ENCODE measurements at regions not wholly inside any gene's neighbourhood (a gene's known extent, or its start where the extent isn't known, plus 50 kb on each side); places are given as distances from the start of the nearest gene placed in this dataset.

DNA sequence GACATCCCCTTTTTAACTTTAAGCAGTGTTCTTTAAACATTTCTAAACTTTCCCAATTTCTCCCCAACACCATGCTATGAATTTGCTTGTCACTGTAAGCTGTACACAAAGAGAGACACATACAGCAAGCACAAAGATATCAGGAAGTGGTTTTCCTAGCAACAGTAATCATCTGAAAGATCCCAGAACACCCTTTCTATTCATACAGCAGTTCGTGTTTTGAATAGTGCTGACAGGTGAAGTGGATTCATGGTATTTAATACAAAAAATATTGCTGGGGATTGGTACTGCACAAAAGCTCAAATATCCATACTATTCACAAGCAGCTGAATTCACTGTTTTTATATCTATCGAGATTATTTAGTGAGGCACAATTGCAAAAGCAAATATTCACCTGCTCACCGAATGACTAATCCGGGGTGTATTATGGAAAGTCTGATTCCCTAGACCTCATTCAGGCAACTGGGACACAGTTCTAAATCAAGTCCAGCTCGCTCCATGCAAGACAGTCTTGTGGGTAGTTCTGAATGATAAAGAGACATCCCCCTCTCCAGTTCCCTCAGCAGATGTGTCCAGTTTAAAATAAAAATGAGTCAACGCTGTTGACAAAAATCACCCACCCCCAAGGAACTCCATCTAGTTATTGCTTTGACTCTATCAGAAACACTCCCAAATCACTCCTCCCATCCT is 107.1 kb upstream of the TSHZ2 start:
- DNase-seq (ENCODE audit: low spot score), result no peak

DNA sequence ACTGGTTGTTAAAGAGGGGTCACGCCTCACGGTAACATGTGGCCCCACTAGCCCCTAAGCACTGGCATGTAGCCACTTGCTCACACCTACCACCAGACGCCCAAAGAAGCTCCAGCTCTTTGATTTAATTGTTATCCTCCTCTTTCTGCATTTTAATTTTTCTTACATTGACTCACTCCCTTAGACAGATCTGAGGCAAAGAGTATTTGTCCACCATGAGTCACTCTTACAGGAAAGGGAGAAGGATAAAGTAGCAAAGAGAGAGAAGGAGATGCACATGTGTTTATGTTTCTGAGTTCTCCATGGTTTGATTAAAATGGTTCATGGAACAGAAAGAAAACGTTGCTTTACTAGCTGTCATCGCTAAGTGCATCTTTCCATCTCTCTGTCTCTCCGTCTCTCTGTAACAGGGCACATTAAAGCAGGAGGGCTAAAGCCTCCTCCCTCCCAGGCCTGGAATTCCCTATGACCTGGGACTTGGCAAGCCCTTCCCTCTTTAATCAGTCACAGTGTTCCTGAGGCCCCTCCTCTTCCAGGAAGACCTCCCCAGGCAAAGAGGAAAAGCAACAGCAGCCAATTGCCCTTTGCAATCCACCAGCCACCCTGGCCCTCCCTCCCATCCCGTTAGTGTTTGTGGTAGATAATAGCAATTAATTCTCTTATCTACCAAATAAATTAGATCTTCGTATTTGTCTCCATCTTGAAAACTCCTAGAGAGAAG is 112.8 kb upstream of the TSHZ2 start:
- DNase-seq (ENCODE audit: low spot score), result no peak

DNA sequence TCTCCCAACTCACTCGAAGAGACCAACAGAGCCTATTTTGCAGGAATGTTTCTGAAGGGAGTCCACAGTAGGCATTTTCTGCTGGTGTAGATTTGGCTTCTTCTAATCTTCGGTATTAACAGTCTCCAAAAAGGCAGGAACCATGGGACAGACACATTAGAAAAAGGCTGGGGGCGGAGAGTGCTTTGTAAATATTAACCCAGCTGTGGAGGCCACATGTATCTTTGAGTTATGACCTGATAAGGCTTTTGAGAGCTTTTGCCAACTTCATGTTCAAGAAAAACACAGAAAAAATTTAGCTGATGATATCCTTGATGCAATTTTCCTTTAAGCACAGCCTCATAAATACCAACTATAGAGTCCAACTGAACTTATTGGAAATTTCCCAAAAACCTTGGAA is 119.4 kb upstream of the TSHZ2 start:
- no peak for DNase-seq (ENCODE audit: low spot score)

DNA sequence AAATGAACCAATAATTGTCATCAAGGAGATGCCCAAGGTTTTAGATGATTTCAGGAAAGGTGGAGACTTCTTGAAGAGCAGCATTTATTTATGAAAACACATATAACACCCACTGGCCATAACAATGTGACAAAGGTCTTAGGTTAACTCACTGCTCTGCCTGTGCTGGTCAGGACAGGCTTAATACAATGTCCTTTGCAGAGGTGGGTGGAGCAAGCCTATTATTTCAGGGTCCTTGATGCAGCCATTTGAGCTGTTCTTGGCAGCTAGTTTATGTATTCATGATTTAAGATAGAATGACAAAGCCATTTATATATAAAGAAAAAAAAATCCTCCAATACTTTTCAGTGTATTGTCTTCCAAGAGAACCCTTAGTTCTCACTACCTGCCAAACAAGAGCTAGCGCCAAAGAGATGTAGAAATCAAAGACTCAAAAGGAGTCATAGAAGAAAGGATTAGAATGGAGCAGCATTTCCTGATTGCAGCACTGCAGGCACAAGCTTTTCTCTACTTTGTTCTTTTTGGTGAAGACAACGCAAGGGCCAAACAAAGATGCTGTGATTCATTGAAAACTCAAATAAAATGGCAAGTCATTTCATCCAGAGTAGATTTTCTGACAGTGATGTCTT is 124.3 kb upstream of the TSHZ2 start:
- DNase-seq (ENCODE audit: low spot score), result no peak

DNA sequence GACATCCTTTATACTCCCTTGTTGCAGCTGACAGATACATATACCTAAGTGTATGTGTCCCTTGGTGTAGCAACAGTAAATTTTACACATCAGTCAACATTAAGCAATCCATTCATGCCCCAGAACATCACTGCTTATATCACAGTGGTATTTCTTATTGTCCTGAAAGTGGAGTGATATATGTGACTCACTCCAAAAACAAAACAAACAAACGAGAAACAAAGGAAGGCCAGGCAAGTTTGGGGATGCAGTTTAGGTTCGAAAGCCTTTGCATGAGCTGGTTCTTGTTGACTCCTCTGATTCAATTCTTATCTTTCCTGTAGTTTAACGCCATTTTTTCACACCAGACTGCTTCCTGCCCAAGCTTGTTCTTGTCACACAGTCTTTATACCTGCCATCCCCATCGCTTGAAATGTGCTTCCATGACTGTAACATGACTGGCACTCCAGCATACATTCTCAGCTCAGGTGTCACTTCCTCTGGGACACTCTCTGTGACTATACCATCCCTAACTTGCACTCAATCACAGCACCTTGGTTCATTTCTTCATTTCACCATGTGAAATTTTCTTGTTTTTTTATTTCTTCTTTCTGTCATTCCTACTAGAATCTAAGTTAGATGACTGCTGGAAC is 125.0 kb upstream of the TSHZ2 start:
- DNase-seq (ENCODE audit: low spot score), result no peak

DNA sequence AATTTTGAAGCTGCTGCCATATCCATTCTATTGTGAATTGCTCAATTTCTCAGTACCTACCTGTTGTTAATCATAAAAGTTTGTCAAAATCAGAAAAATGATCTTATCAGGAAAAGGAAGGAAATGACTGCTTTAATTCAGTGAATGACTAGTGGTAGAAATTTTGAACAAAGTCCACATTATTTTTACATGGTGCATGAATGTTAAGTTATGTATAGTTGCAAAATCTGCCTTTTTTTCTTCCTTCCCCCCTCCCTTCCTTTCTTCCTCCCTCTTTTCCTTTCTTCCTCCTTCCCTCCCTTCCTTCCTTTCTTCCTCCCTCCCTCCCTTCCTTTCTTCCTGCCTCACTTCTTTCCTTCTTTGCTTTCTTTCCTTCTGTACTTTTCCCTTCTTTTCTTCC is 127.1 kb upstream of the TSHZ2 start:
- no peak for DNase-seq (ENCODE audit: low spot score)

DNA sequence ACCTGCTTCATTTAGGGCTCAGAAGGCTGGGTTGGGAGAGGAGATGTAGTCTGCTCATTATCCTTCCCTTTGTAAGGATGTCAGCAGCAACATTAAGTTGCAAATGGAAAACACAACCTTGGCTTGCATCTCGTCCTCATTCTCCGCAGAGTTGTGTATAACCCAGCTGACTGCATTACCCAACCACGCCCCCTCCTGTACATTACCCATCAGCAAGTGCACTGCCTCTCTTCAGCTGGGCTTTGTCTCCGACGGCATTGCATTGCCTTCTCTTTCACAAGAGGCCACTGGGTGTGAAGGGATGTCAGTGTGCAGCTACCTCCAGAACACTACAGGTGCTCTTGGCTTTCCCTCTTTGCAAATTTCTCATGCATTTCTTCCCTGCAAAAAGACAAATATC is 128.7 kb upstream of the TSHZ2 start:
- no peak for DNase-seq (ENCODE audit: low spot score)

DNA sequence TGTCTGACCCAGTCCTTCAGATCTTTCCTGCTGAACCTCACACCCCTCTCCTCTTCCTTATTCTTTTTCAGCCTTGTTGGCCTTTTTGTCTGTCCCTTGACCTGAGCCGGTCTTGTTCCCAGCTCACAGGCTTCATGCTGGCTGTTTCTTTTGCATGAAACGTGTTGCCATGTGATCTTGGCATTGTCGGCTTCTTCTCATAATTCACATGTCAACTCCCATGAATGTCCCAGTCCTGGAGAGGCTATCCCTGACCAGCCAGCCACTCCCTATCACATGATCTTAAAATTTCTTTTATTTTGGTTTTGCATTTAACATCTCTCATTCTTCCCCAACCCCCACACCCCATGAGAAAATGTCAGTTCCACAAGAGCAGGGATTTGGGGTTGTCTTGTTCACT is 131.2 kb upstream of the TSHZ2 start:
- DNase-seq (ENCODE audit: low spot score), result no peak

DNA sequence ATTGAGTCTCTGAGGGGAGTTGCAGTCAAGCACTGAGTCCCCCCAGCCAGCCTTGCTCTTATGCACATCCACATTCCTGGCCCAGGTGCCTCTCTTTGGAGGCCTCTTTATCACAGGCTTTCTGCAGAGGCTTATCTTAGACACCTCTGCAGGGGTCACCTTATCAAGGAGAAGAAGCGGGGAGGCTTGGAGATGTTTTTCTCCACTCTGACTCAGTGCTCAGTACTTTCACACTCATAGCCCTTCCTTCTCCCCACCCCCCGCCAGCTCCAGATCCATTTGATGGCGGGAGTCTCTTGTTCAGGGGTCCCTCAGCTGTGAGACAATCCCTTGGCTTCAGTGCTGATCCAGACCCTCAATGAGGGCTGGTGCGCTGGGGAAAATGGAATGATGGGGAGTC is 132.1 kb upstream of the TSHZ2 start:
- DNase-seq (ENCODE audit: low spot score), result no peak

DNA sequence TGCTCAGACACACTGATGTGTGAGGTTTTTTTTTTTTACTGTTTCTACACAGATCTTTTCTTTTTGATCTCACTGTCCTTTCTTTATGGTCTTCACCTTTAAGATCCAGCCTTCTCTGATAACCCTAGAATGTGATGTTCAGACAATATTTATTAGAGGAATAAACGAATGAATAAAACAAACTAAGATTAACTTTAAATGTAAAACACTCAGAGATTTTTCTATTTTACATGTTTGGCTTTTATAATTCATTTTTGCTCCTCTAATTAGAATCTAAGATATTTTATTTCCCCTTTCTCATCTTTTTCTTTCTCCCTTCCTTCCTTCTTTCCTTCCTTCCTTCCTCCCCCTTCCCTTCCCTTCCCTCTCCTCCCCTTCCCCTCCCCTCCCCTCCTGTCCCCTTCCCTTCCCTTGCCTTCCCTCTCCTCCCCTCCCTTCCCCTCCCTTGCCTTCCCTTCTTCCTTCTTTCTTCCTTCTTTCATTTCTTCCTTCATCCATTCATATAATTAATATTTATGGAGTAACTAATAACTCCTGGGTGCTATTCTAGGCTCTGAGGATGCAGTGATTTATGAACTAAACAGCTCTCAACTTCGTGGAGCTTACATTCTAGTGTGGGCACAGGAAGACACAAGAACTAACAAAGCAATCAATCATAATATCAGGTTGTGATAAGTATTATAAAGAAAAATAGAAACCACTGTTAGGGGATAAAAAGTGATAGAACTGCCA is 133.5 kb upstream of the TSHZ2 start:
- DNase-seq (ENCODE audit: low spot score), result no peak

DNA sequence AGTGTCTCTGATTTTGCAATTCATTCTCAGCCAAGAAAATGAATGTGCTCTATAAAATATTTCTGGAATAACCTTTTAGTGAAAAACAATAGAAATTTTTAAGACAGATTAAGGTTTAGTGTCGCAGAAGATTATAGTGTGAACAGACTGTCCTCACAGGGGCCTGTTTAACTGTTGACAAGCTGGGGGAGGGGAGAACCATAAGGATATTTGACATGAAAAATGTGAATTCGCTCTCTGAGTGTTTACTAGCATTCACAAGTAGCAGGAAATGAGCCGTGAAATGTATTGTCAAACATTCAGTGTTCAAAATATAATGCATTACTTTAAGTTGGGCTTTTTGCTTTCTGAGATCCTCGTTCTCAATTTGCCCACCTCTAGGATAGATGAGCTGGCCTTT is 134.8 kb upstream of the TSHZ2 start:
- no peak for DNase-seq (ENCODE audit: low spot score)

DNA sequence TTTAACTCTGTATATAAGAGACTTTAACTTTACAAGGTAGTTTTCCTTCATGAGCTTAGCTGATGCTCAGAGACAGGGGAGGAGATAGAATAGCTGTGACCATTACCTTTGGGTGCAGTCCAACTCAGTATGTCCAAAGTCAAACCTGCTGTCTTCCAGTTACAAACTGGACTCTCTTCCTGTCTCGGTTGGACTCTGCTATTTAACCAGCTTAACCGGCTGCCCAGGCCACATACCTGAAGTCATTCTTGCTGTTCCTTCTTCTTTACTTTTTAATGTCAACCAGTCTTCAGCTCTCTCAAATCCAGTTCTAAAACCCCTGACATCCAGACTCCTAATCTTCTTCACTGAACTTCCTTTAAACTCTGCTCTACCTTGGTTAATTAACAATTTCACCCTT is 138.3 kb upstream of the TSHZ2 start:
- DNase-seq (ENCODE audit: low spot score), result no peak

DNA sequence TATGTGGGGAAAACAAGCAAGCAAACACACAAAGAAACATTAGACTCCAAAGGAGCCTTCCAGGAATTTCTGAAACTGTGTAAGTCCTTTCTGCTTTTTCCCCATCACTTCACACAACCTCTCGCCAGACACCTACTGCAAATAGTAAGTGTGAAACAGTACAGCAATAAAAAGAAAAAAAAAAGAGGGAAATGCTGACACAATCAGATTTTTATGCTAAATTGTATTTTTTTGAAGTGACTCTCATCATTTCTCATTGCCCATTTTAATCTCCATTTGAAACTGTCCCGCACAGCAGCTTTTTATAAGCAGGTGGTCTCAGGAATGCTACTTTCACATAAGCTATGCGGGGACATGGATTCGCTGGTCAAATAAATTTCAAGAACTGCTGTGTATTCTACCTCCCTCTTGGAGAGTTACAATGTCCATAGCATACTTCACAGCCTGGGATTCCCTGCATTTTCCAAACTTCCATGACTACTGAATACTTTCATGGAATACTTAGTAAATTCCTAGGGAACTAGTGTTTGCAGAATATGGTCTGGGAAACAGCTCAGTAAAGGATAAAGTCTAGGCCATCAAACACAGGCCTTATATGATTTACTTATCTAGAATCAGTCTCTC is 139.9 kb upstream of the TSHZ2 start:
- DNase-seq (ENCODE audit: low spot score), result no peak

DNA sequence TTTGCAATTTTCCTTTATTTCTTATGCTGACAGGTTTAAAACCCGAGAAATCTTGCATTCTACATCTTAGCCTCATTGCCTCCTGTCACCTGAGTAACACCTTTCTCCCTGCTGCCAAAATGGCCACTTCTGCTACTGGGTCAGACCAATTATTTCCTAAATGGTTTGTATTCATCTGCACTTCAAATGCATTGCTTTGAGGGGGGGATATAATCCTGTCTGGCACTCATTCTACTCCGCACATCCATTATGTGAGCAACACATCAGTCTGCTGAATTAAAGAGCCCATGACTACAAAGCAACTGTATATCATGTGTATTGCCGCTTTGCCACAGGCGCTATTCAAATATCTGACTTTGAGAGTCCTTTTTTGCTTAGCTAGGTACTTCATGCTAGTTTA is 141.6 kb upstream of the TSHZ2 start:
- DNase-seq (ENCODE audit: low spot score), result no peak

DNA sequence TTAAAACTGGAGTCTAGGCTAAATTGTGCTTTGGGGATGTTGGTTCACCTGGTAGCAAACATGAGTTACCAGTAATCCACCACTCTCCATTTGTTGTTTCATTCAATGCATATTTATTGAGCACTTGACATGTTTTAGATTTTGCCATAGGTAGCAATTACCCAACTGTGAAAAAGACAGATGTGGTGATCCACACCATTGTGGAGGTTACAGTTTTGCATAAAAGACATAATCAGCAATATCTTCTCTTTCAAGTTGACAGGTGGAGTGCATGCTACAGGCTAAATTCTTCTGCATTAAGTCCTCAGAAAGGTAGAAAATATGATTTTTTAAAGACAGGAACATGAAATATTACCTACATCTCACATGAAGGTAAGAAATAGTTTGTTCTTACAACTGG is 143.0 kb upstream of the TSHZ2 start:
- no peak for DNase-seq (ENCODE audit: low spot score)

DNA sequence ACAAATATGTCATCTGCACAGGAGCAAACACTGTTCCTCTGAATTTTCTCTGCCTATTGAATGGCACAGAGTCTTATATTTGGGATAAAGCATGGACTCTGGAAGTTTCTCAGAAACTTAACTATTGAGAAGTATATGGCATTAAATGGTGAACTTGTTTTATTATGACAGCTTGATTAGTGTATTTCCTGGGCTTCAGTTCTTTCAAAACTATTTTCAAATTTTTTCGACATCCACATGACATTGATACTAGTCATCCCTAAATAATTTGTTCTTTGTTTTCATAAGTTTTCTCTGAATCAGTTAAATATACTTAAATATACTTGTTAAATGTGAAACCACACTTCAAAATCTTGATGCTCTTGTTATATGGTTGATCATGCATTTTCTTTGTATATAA is 144.0 kb upstream of the TSHZ2 start:
- DNase-seq (ENCODE audit: low spot score), result no peak

DNA sequence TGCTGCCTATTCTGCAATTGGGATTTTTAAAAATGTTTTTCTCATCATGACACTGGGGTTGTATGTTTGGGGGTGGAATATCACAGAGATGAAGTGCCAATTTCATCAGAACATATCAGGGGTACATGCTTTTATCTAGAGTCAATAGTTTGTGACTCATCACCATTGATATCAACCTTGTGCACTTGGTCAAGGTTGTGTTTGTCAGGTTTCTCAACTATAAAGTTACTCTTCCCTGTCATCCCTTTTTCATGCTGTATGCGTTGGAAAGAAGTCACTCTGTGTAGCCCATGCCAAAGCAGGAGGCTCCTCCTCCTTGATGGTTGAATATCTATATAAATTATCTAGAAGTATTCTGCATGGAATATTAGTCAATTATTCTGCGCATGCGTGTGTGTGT is 145.4 kb upstream of the TSHZ2 start:
- no peak for DNase-seq (ENCODE audit: low spot score)

DNA sequence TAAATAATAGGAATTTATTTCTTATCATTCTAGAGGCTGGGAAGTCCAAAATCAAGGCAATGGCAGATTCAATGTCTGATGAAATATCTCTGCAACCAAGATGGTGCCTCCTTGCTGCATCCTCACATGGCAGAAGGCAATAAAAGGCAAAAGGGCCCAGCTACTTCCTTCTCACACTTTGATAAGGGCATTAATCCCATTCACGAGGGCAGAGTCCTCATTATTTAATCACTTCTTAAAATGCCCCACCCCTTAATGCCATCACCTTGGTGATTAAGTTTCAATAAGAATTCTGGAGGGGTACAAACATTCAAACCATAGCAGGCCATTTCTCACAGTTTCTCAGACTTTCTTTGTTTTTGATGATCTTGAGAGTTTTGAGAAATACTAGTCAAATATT is 145.8 kb upstream of the TSHZ2 start:
- no peak for DNase-seq (ENCODE audit: low spot score)

DNA sequence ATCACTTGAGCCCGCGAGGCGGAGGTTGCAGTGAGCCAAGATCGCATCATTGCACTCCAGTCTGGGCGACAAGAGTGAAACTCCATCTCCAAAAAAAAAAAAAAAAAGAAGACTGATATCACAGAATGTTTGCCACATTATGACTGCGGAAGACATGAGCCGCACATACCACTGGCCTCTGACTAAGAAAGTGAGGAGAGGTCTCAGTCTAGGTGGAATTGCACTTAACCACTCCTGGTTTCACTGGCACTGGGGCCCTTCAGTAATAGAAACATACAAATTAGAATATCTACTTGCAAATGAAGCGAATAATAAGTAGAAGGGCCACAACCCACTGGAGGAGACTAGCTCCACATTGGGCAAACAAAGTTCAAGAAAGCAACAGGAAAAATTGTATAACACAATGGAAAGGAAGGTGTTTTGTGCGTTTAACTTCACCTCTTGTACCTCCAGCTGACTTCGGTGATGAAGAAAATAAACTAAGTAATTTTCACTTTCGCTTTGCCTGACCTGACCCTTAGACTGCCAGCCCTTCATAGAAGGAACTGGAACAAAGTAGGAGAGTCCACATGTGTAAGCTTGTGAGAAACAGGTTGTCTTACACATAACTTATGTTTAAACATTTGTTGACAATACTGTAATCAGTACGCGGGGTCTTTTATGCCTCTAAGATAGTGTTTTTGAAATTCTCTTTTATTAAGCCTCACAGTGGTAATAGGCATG is 147.5 kb upstream of the TSHZ2 start:
- no peak for DNase-seq (ENCODE audit: low spot score)

DNA sequence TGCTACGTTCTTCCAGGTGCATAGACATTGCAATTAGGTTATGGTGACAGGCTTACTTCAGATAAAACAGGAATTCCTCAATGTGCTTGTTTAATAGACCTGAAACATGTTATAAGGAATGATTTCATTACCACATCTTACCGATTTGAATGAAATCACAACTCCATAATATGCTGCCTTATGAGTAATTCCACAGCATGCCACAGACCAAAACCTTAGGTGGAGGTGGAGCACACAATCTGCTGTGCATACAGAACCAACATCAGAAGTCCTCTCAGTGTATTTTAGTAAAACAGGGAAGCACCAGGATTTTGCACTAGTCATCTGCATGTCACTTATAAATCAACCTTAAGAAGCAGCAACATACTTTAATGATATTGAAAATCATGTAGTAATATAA is 148.9 kb upstream of the TSHZ2 start:
- no peak for DNase-seq (ENCODE audit: low spot score)

DNA sequence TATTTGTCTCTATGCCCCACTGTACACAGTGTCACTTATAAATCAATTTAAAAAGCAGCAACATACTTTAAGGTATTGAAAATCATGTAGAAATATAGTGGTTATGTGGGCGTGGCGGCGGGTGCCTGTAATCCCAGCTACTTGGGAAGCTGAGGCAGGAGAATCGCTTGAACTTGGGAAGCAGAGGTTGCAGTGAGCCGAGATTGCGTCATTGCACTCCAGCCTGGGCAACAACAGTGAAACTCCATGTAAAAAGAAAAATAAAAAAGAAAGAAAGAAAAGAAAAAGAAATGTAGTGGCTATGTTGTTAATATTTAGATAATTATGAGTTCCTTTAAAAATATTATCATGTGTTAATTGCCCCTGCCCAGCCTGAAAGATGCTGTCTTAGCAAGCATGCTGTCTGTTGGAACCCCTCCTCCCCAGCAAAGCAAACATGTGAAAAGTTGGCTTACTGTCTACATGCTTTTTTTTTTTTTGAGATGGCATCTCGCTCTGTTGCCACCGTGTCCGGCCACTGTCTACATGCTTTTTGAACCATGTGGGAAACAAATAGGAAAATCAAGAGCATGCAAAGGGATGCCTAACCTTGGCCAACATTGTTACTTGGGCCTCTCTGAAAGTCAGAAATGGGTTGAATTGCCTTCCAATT is 151.4 kb upstream of the TSHZ2 start:
- DNase-seq (ENCODE audit: low spot score), result no peak

Measured in hematopoietic multipotent progenitor cell treated with erythropoietin and hydrocortisone succinate and interleukin-3 and kit ligand, for 17 days (in vitro differentiated cells).